Left lung (tissue), 4 donors: ENCODE measurements at regions not wholly inside any gene's neighbourhood (a gene's known extent, or its start where the extent isn't known, plus 50 kb on each side); places are given as distances from the start of the nearest gene placed in this dataset.

ENCODE experiments used
- ATAC-seq: fragments of 200-7000 bp; cut with Tn5 transposase; one replicate; pipeline ENCODE4 v1.9.1; 2020; ENCODE audit warnings: moderate library complexity
- DNase-seq, 4 donors: peaks; one replicate each; pipeline ENCODE4 v3.0.0-alpha.2; 2013 to 2020
- H3K27ac ChIP-seq, 2 donors: fragments of 200-600 bp; sonication (generic) in 1 of 2; one replicate each; pipeline versions ENCODE4 v1.5.0 to v1.8.0; 2020 to 2021
- H3K27me3 ChIP-seq, 2 donors: fragments of 200-600 bp; sonication (generic) in 1 of 2; one replicate each; pipeline versions ENCODE4 v1.5.0 to v1.8.0; 2020 to 2021
- H3K36me3 ChIP-seq, 2 donors: fragments of 200-600 bp; sonication (generic) in 1 of 2; one replicate each; pipeline versions ENCODE4 v1.5.0 to v1.8.0; 2020 to 2021
- H3K4me1 ChIP-seq, 2 donors: fragments of 200-600 bp; one replicate each; pipeline ENCODE4 v1.8.0; 2021
- H3K4me3 ChIP-seq, 2 donors: fragments of 200-600 bp; sonication (generic) in 1 of 2; one replicate each; pipeline versions ENCODE4 v1.5.0 to v1.8.0; 2020 to 2021; ENCODE audit warnings: mild to moderate bottlenecking in 1 of 2
- H3K9me3 ChIP-seq, 2 donors: fragments of 200-600 bp; sonication (generic) in 1 of 2; one replicate each; pipeline versions ENCODE4 v1.5.0 to v1.8.0; 2020 to 2021
- CTCF ChIP-seq, 2 donors: fragments of 200-600 bp; sonication (generic) in 1 of 2; IDR thresholded peaks; one replicate each; pipeline versions ENCODE4 v1.5.0 to v1.8.0; 2021; ENCODE audit warnings: antibody characterized with exemption in 2 of 2
- intact Hi-C, 2 donors: fragments of 100-400 bp; cut with DNase I; formaldehyde crosslinking; loops; one replicate each; pipeline versions ENCODE4 v1.11.2 to v1.14.2; 2022
- donor health status: DM: no; HTN: yes; CAD: no.
- donor health status: DM: no; HTN: no; CAD: no.

- no peak for TF ChIP-seq CTCF (IDR thresholded peaks at IDR 0.05)
- H3K4me3 ChIP-seq: no peak overlapping the region
- intact Hi-C loops: no loop called here
- ATAC-seq (no peak), DNase-seq (no peak)
- H3K9me3 ChIP-seq: peaks cover 0 to 5% of the 10 kb centered on the region in 2 donors
- no peaks in the 10 kb centered on the region for H3K36me3 ChIP-seq
- no peak overlapping the region for H3K27ac ChIP-seq
- no peaks in the 10 kb centered on the region for H3K27me3 ChIP-seq
- H3K4me1 ChIP-seq: no peaks in the 10 kb centered on the region
Measured at GRCh38 chr5:89580976-89581375, 698.0 kb upstream of the MEF2C start.

- no peak for TF ChIP-seq CTCF (IDR thresholded peaks at IDR 0.05)
- intact Hi-C loops: no loop called here
- Histone ChIP-seq H3K27me3 (no peaks in the 10 kb centered on the region), H3K4me1 (no peaks in the 10 kb centered on the region), H3K9me3 (no peaks in the 10 kb centered on the region), H3K36me3 (no peaks in the 10 kb centered on the region), H3K27ac (no peak overlapping the region), H3K4me3 (no peak overlapping the region)
- ATAC-seq (no peak), DNase-seq (no peak)
Measured at GRCh38 chr5:89575319-89575718, 692.3 kb upstream of the MEF2C start.

- ATAC-seq (no peak), DNase-seq (no peak)
- Histone ChIP-seq H3K4me1 (no peaks in the 10 kb centered on the region), H3K27ac (no peak overlapping the region), H3K4me3 (no peak overlapping the region), H3K9me3 (no peaks in the 10 kb centered on the region), H3K36me3 (no peaks in the 10 kb centered on the region), H3K27me3 (no peaks in the 10 kb centered on the region)
- intact Hi-C loops: no loop called here
- TF ChIP-seq CTCF (IDR thresholded peaks at IDR 0.05): no peak
Measured at GRCh38 chr5:89573345-89573744, 690.4 kb upstream of the MEF2C start.

GRCh38 chr5:89572696-89573095 is 689.7 kb upstream of the MEF2C start:
- ATAC-seq: no peak
- Histone ChIP-seq H3K27me3 (no peaks in the 10 kb centered on the region), H3K4me3 (no peak overlapping the region), H3K36me3 (no peaks in the 10 kb centered on the region), H3K4me1 (no peaks in the 10 kb centered on the region), H3K27ac (no peak overlapping the region), H3K9me3 (no peaks in the 10 kb centered on the region)
- intact Hi-C loops: no loop called here
- no peak for TF ChIP-seq CTCF (IDR thresholded peaks at IDR 0.05)
- peak in 1 of 4 donors; percentile 7 for DNase-seq

GRCh38 chr5:89570557-89570956 is 687.6 kb upstream of the MEF2C start:
- intact Hi-C loops: no loop called here
- Histone ChIP-seq H3K4me3 (no peak overlapping the region), H3K27ac (no peak overlapping the region), H3K4me1 (no peaks in the 10 kb centered on the region), H3K36me3 (no peaks in the 10 kb centered on the region), H3K9me3 (no peaks in the 10 kb centered on the region), H3K27me3 (no peaks in the 10 kb centered on the region)
- DNase-seq: no peak
- ATAC-seq: no peak
- TF ChIP-seq CTCF (IDR thresholded peaks at IDR 0.05): no peak
